ENCODE measurements at regions not wholly inside any gene's neighbourhood (a gene's known extent, or its start where the extent isn't known, plus 50 kb on each side); places are given as distances from the start of the nearest gene placed in this dataset.

DNA sequence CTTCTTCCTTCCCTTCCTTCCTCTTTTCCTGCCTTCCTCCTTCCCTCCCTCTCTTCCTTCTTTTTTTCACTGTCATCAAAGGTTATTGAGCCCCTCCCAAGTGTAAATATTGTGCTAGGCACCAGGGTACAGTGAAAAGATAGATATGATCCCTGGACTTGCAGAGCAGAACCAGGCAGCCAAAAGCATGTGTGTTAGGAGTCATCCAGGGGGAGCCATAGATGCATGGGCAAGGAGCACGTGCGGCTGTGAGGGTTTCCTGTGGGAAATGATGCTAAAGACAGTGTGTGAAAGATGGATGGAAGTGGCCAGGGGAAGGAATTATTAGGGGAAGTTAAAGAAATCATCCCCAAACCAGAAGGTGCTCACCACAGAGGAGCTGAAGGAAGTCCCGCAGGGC, 65.2 kb downstream of the NR2F2 start:
- no peaks in the 10 kb centered on the region for H3K36me3 ChIP-seq (ENCODE audit: insufficient read depth, low read length)
- TF ChIP-seq EZH2 (IDR thresholded peaks at IDR 0.05; ENCODE audit: borderline replicate concordance, low read depth, low read length, severe bottlenecking) = no peak
- TF ChIP-seq, protein P1, sequence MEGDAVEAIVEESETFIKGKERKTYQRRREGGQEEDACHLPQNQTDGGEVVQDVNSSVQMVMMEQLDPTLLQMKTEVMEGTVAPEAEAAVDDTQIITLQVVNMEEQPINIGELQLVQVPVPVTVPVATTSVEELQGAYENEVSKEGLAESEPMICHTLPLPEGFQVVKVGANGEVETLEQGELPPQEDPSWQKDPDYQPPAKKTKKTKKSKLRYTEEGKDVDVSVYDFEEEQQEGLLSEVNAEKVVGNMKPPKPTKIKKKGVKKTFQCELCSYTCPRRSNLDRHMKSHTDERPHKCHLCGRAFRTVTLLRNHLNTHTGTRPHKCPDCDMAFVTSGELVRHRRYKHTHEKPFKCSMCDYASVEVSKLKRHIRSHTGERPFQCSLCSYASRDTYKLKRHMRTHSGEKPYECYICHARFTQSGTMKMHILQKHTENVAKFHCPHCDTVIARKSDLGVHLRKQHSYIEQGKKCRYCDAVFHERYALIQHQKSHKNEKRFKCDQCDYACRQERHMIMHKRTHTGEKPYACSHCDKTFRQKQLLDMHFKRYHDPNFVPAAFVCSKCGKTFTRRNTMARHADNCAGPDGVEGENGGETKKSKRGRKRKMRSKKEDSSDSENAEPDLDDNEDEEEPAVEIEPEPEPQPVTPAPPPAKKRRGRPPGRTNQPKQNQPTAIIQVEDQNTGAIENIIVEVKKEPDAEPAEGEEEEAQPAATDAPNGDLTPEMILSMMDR (IDR thresholded peaks at IDR 0.05; ENCODE audit: borderline replicate concordance, extremely low read depth, low read length, poor library complexity, severe bottlenecking) = no peak
- H3K79me2 ChIP-seq (ENCODE audit: insufficient read depth, low read length) = no peaks in the 10 kb centered on the region
- no peak overlapping the region for H2AFZ ChIP-seq (ENCODE audit: low read depth, low read length)
- no peak for DNase-seq
- no peak for ATAC-seq (ENCODE audit: insufficient read depth, low read depth)
- no peaks in the 10 kb centered on the region for H3K4me1 ChIP-seq (ENCODE audit: insufficient read depth, low read length)
- H3K4me2 ChIP-seq (ENCODE audit: insufficient read depth, low read length) = no peak overlapping the region
- H3K27me3 ChIP-seq (ENCODE audit: insufficient read depth, low read length, poor library complexity) = no peaks in the 10 kb centered on the region
- no peak overlapping the region for H3K27ac ChIP-seq (ENCODE audit: low read length)
- H3K9me3 ChIP-seq (ENCODE audit: insufficient read depth, low read length, severe bottlenecking) = no peaks in the 10 kb centered on the region
- no peaks in the 10 kb centered on the region for H4K20me1 ChIP-seq (ENCODE audit: insufficient read depth, low read length)
- no peak overlapping the region for H3K9ac ChIP-seq (ENCODE audit: low read depth, low read length)
- H3K4me3 ChIP-seq (ENCODE audit: low read depth in 1 of 2, low read length in 2 of 2) = no peak overlapping the region

DNA sequence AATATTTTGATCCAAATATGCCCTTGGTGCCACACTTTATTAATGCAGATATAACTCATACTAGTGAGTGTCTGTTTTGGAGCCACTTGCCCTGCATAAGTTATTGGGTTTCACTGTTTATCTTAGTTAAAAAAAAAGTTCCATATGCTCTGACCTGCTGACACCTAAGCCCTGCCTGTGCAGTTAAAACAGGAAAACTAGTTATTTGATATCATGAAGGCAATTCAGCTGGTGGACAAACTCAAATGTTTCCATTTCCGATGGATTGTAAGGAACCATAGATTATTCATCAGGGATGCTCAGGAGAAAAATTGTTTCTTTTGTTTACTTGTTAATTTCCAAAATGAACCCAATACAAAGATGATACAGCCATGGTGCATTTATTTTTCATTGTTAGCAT, 68.3 kb downstream of the NR2F2 start:
- ATAC-seq (ENCODE audit: insufficient read depth, low read depth) (no peak), DNase-seq (no peak)
- Histone ChIP-seq H3K9ac (ENCODE audit: low read depth, low read length) (no peak overlapping the region), H2AFZ (ENCODE audit: low read depth, low read length) (no peak overlapping the region), H3K27ac (ENCODE audit: low read length) (no peak overlapping the region), H3K79me2 (ENCODE audit: insufficient read depth, low read length) (no peaks in the 10 kb centered on the region), H3K36me3 (ENCODE audit: insufficient read depth, low read length) (no peaks in the 10 kb centered on the region), H3K27me3 (ENCODE audit: insufficient read depth, low read length, poor library complexity) (no peaks in the 10 kb centered on the region), H3K9me3 (ENCODE audit: insufficient read depth, low read length, severe bottlenecking) (no peaks in the 10 kb centered on the region), H3K4me2 (ENCODE audit: insufficient read depth, low read length) (no peak overlapping the region), H3K4me3 (ENCODE audit: low read depth in 1 of 2, low read length in 2 of 2) (no peak overlapping the region), H4K20me1 (ENCODE audit: insufficient read depth, low read length) (no peaks in the 10 kb centered on the region), H3K4me1 (ENCODE audit: insufficient read depth, low read length) (no peaks in the 10 kb centered on the region)
- TF ChIP-seq, protein P1 (IDR thresholded peaks at IDR 0.05; ENCODE audit: borderline replicate concordance, extremely low read depth, low read length, poor library complexity, severe bottlenecking) = no peak
- TF ChIP-seq EZH2 (IDR thresholded peaks at IDR 0.05; ENCODE audit: borderline replicate concordance, low read depth, low read length, severe bottlenecking) = no peak

DNA sequence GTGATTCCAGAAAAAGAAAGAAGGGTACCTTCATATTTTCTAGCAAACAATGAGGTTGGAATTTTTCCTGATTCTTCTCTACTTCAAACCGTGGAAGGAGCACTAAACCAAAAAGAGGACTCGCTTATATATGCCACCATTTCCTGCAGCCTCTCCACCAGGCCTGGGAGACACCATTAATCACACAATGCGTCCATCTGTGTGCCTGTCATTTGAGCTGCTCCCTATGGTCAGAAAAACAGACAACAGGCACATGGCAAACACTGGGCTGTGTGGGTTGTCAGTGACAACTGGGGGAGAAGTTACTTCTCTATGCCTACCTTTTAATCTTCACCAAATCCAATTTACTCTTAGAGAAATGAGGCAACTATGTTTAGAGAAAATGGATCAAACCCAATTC, 71.9 kb downstream of the NR2F2 start:
- DNase-seq = no peak
- no peaks in the 10 kb centered on the region for H3K4me1 ChIP-seq (ENCODE audit: insufficient read depth, low read length)
- no peak overlapping the region for H3K27ac ChIP-seq (ENCODE audit: low read length)
- no peaks in the 10 kb centered on the region for H3K27me3 ChIP-seq (ENCODE audit: insufficient read depth, low read length, poor library complexity)
- H3K9me3 ChIP-seq (ENCODE audit: insufficient read depth, low read length, severe bottlenecking) = no peaks in the 10 kb centered on the region
- no peak overlapping the region for H2AFZ ChIP-seq (ENCODE audit: low read depth, low read length)
- no peak for ATAC-seq (ENCODE audit: insufficient read depth, low read depth)
- H3K4me2 ChIP-seq (ENCODE audit: insufficient read depth, low read length) = no peak overlapping the region
- TF ChIP-seq, protein P1 (IDR thresholded peaks at IDR 0.05; ENCODE audit: borderline replicate concordance, extremely low read depth, low read length, poor library complexity, severe bottlenecking) = no peak
- TF ChIP-seq EZH2 (IDR thresholded peaks at IDR 0.05; ENCODE audit: borderline replicate concordance, low read depth, low read length, severe bottlenecking) = no peak
- H4K20me1 ChIP-seq (ENCODE audit: insufficient read depth, low read length) = no peaks in the 10 kb centered on the region
- no peaks in the 10 kb centered on the region for H3K36me3 ChIP-seq (ENCODE audit: insufficient read depth, low read length)
- no peak overlapping the region for H3K4me3 ChIP-seq (ENCODE audit: low read depth in 1 of 2, low read length in 2 of 2)
- H3K79me2 ChIP-seq (ENCODE audit: insufficient read depth, low read length) = no peaks in the 10 kb centered on the region
- H3K9ac ChIP-seq (ENCODE audit: low read depth, low read length) = no peak overlapping the region

DNA sequence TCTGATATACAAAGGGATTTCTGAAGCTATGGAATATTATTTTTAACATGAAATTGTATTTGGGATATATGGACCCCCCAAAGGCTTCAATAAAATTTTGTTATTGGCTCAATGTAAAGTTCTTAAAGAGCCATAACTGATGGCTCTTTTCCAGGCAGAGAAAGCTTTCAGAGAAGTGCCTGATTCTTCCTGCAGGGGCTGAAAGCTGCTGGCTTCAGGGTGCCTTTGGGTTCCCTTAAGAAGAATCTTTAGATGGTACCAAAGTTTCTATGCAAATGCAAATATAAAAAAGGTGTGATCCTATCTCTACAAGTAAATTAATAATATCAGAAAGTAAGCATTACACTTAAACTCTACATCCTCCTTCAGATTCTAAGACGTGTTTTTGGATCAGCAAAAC, 72.6 kb downstream of the NR2F2 start:
- DNase-seq (no peak), ATAC-seq (ENCODE audit: insufficient read depth, low read depth) (no peak)
- no peaks in the 10 kb centered on the region for H3K9me3 ChIP-seq (ENCODE audit: insufficient read depth, low read length, severe bottlenecking)
- TF ChIP-seq, protein P1 (IDR thresholded peaks at IDR 0.05; ENCODE audit: borderline replicate concordance, extremely low read depth, low read length, poor library complexity, severe bottlenecking) = no peak
- no peak for TF ChIP-seq EZH2 (IDR thresholded peaks at IDR 0.05; ENCODE audit: borderline replicate concordance, low read depth, low read length, severe bottlenecking)
- no peaks in the 10 kb centered on the region for H3K27me3 ChIP-seq (ENCODE audit: insufficient read depth, low read length, poor library complexity)
- no peaks in the 10 kb centered on the region for H3K36me3 ChIP-seq (ENCODE audit: insufficient read depth, low read length)
- no peak overlapping the region for H3K4me3 ChIP-seq (ENCODE audit: low read depth in 1 of 2, low read length in 2 of 2)
- no peak overlapping the region for H3K4me2 ChIP-seq (ENCODE audit: insufficient read depth, low read length)
- H3K27ac ChIP-seq (ENCODE audit: low read length) = no peak overlapping the region
- H2AFZ ChIP-seq (ENCODE audit: low read depth, low read length) = no peak overlapping the region
- H3K79me2 ChIP-seq (ENCODE audit: insufficient read depth, low read length) = no peaks in the 10 kb centered on the region
- H4K20me1 ChIP-seq (ENCODE audit: insufficient read depth, low read length) = no peaks in the 10 kb centered on the region
- H3K9ac ChIP-seq (ENCODE audit: low read depth, low read length) = no peak overlapping the region
- H3K4me1 ChIP-seq (ENCODE audit: insufficient read depth, low read length) = no peaks in the 10 kb centered on the region
